HEK293 (cell line): ENCODE measurements at regions not wholly inside any gene's neighbourhood (a gene's known extent, or its start where the extent isn't known, plus 50 kb on each side); places are given as distances from the start of the nearest gene placed in this dataset.

ENCODE experiments used
- REST ChIP-seq: fragments of 450-650 bp; formaldehyde crosslinking; IDR thresholded peaks from 2 replicates; pipeline ENCODE4 v1.5.1; 2016; ENCODE audit warnings: missing biosample characterization, missing genetic modification characterization
- ZNF121 ChIP-seq: fragments of 450-650 bp; formaldehyde crosslinking; IDR thresholded peaks from 2 replicates; pipeline ENCODE4 v1.5.1; 2016; ENCODE audit warnings: missing biosample characterization, missing genetic modification characterization
- ZNF473 ChIP-seq: fragments of 450-650 bp; formaldehyde crosslinking; IDR thresholded peaks from 2 replicates; pipeline ENCODE4 v1.5.1; 2017; ENCODE audit warnings: missing biosample characterization, missing genetic modification characterization
- ZNF48 ChIP-seq: fragments of 450-650 bp; formaldehyde crosslinking; IDR thresholded peaks from 2 replicates; pipeline ENCODE4 v1.5.1; 2016; ENCODE audit warnings: missing biosample characterization, missing genetic modification characterization
- ZNF530 ChIP-seq: fragments of 450-650 bp; formaldehyde crosslinking; IDR thresholded peaks from 2 replicates; pipeline ENCODE4 v1.5.1; 2016; ENCODE audit warnings: low read depth, missing biosample characterization, missing genetic modification characterization
- ZNF580 ChIP-seq: fragments of 450-650 bp; formaldehyde crosslinking; IDR thresholded peaks from 2 replicates; pipeline ENCODE4 v1.5.1; 2016; ENCODE audit warnings: missing biosample characterization, missing genetic modification characterization
- ZNF624 ChIP-seq: fragments of 450-650 bp; formaldehyde crosslinking; IDR thresholded peaks from 2 replicates; pipeline ENCODE4 v1.5.1; 2017; ENCODE audit warnings: missing biosample characterization, missing genetic modification characterization
- TF ChIP-seq, protein P1 (sequence below): fragments of 450-650 bp; formaldehyde crosslinking; IDR thresholded peaks from 2 replicates; pipeline ENCODE4 v1.5.1; 2016; ENCODE audit warnings: missing biosample characterization, missing genetic modification characterization

DNA sequence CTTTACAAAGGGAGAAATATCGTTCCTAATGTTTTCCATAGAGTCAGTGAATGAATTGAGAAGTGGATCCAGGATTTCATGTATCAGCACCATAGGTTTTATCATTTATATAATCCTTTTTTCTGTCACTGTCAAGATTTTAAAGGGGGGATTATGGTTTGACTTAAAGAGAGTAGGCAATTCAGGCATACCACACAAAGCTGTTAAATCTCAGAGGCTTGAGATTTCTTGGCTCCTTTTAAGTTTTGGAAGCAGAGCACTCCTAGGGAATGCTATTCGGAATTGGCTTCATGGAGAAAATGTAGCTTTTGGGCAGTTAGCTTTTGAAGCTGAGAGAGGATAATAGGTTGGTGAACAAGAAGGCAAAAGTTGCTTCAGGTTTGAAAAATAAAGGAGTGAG, 274.7 kb downstream of the SOX4 start:
- no peak for TF ChIP-seq ZNF624
- TF ChIP-seq ZNF580, result no peak
- TF ChIP-seq ZNF48 (tag by site-specific recombination), result no peak
- TF ChIP-seq REST, result no peak
- TF ChIP-seq, protein P1, sequence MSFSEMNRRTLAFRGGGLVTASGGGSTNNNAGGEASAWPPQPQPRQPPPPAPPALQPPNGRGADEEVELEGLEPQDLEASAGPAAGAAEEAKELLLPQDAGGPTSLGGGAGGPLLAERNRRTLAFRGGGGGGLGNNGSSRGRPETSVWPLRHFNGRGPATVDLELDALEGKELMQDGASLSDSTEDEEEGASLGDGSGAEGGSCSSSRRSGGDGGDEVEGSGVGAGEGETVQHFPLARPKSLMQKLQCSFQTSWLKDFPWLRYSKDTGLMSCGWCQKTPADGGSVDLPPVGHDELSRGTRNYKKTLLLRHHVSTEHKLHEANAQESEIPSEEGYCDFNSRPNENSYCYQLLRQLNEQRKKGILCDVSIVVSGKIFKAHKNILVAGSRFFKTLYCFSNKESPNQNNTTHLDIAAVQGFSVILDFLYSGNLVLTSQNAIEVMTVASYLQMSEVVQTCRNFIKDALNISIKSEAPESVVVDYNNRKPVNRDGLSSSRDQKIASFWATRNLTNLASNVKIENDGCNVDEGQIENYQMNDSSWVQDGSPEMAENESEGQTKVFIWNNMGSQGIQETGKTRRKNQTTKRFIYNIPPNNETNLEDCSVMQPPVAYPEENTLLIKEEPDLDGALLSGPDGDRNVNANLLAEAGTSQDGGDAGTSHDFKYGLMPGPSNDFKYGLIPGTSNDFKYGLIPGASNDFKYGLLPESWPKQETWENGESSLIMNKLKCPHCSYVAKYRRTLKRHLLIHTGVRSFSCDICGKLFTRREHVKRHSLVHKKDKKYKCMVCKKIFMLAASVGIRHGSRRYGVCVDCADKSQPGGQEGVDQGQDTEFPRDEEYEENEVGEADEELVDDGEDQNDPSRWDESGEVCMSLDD (tag by site-specific recombination), result no peak
- no peak for TF ChIP-seq ZNF473 (tag by site-specific recombination)
- no peak for TF ChIP-seq ZNF530 (tag by site-specific recombination)
- no peak for TF ChIP-seq ZNF121 (tag by site-specific recombination)
